ENCODE measurements at regions not wholly inside any gene's neighbourhood (a gene's known extent, or its start where the extent isn't known, plus 50 kb on each side); places are given as distances from the start of the nearest gene placed in this dataset.

- Histone ChIP-seq H3K27ac (no peak overlapping the region), H3K27me3 (no peaks in the 10 kb centered on the region), H3K9me3 (no peaks in the 10 kb centered on the region), H3K36me3 (no peaks in the 10 kb centered on the region), H3K4me1 (ENCODE audit: insufficient read depth) (no peaks in the 10 kb centered on the region), H3K4me3 (no peak overlapping the region)
- no peak for TF ChIP-seq CTCF (IDR thresholded peaks at IDR 0.05)
- no peak for TF ChIP-seq POLR2A (IDR thresholded peaks at IDR 0.05)
- no peak for TF ChIP-seq EP300 (IDR thresholded peaks at IDR 0.05)
- 93 to 94% (median 93%) methylated on average over 9 to 10 of the region's 10 CpGs for WGBS, 3 donors
- DNase-seq, result no peak
- intact Hi-C loops (cut with DNase I), result no loop called here
Measured at GRCh38 chr10:71090801-71091200, 121.6 kb upstream of the UNC5B start.

GRCh38 chr10:71092812-71093401 is 119.5 kb upstream of the UNC5B start:
- H3K4me1 ChIP-seq (ENCODE audit: insufficient read depth), result no peaks in the 10 kb centered on the region
- H3K27me3 ChIP-seq, result no peaks in the 10 kb centered on the region
- no peaks in the 10 kb centered on the region for H3K9me3 ChIP-seq
- TF ChIP-seq EP300 (IDR thresholded peaks at IDR 0.05), result no peak
- TF ChIP-seq POLR2A (IDR thresholded peaks at IDR 0.05), result no peak
- TF ChIP-seq CTCF (IDR thresholded peaks at IDR 0.05), result no peak
- WGBS, 3 donors, result 74 to 81% (median 80%) methylated on average over 4 of the region's 4 CpGs
- no peak overlapping the region for H3K27ac ChIP-seq
- H3K4me3 ChIP-seq, result no peak overlapping the region
- intact Hi-C loops (cut with DNase I), result no loop called here
- DNase-seq, result no peak
- H3K36me3 ChIP-seq, result no peaks in the 10 kb centered on the region

- WGBS, 3 donors, result 76 to 89% (median 77%) methylated on average over 2 of the region's 2 CpGs
- Histone ChIP-seq H3K27ac (no peak overlapping the region), H3K4me1 (ENCODE audit: insufficient read depth) (no peaks in the 10 kb centered on the region), H3K27me3 (no peaks in the 10 kb centered on the region), H3K9me3 (no peaks in the 10 kb centered on the region), H3K36me3 (no peaks in the 10 kb centered on the region), H3K4me3 (no peak overlapping the region)
- TF ChIP-seq CTCF (IDR thresholded peaks at IDR 0.05), result no peak
- TF ChIP-seq POLR2A (IDR thresholded peaks at IDR 0.05), result no peak
- TF ChIP-seq EP300 (IDR thresholded peaks at IDR 0.05), result no peak
- intact Hi-C loops (cut with DNase I), result no loop called here
- DNase-seq, result no peak
Measured at GRCh38 chr10:71093531-71093930, 118.8 kb upstream of the UNC5B start.

GRCh38 chr10:71094712-71095390 is 117.5 kb upstream of the UNC5B start:
- TF ChIP-seq POLR2A (IDR thresholded peaks at IDR 0.05) (no peak), CTCF (IDR thresholded peaks at IDR 0.05) (no peak), EP300 (IDR thresholded peaks at IDR 0.05) (no peak)
- WGBS, 3 donors, result 86 to 90% (median 87%) methylated on average over 4 of the region's 4 CpGs
- intact Hi-C loops (cut with DNase I), result no loop called here
- H3K36me3 ChIP-seq, result no peaks in the 10 kb centered on the region
- no peaks in the 10 kb centered on the region for H3K4me1 ChIP-seq (ENCODE audit: insufficient read depth)
- H3K27me3 ChIP-seq, result no peaks in the 10 kb centered on the region
- no peak overlapping the region for H3K27ac ChIP-seq
- no peak for DNase-seq
- H3K4me3 ChIP-seq, result no peak overlapping the region
- H3K9me3 ChIP-seq, result no peaks in the 10 kb centered on the region

Measured in ovary (tissue), 7 donors.